Stimulated activated CD8-positive, alpha-beta memory T cell treated with anti-CD3 and anti-CD28 coated beads, Interleukin-15, amount 100 ng/mL, for 24 hours (primary cell): ENCODE measurements at regions not wholly inside any gene's neighbourhood (a gene's known extent, or its start where the extent isn't known, plus 50 kb on each side); places are given as distances from the start of the nearest gene placed in this dataset.

ENCODE experiments used
- DNase-seq: peaks from one replicate; pipeline ENCODE4 v3.0.0-alpha.2; 2020; ENCODE audit warnings: low read depth

DNA sequence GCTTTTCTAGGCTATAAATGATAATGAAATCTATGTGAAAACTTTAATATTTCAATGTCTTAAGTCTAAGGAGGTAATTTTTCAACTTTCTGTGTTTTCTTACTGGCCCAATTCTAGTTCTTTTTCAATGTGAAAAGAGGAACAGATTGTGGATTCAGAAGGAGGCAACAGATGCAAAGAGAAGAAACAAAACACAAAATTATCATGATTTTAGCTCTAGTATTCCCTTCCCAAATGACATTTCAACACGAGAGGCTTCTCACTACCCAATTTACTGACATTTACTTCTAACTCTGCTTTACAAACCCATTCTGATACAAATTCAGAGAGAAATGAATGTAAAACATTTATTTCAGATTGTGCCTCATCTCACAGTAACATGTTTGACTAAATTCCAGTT is 169.4 kb downstream of the WT1 start:
- no peak for DNase-seq

DNA sequence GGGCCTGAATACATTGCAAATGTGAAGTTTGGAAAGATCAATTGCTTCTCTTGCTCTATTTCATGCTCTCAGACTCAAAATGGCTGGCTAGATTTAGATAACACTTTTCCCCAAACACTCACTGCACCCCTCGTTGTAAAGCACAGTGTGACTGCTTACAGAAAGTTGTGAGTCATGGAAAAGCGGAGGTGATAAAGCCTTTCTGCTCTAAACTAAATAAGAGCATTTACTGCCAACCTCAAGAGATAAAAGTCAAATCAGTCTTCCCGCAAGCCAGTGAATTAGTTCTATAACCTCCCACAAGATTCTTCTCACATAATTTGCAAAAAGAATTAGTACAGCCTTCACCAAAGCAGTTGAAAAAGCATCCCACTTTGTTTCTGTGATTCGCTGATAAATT is 168.7 kb downstream of the WT1 start:
- DNase-seq = no peak

- no peak for DNase-seq
These were observed 167.6 kb downstream of the WT1 start for GRCh38 chr11:32267679-32268187.

GRCh38 chr11:32273931-32274330 is 161.4 kb downstream of the WT1 start:
- DNase-seq = no peak

- no peak for DNase-seq
These were observed 155.7 kb downstream of the WT1 start for GRCh38 chr11:32279672-32280071.

DNA sequence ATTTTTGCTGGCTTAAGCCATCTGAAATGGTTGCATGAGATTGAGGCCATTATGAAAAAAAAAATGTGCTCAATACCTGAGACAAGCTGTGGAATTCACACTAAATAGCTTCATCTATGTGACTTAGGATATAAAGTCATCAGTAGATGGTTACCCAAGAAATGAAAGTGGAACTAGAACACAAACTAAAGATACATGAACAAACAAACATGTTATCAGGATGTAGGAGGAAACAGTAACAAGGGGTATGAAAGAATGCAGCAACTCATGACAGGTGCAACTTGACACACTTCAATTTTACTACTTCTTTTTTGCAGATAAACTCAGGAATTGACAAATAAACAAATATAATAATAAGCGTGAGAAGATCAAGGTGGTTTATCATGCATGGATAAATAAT is 155.0 kb downstream of the WT1 start:
- DNase-seq = no peak

- DNase-seq = no peak
These were observed 147.1 kb downstream of the WT1 start for GRCh38 chr11:32288276-32288675.

DNA sequence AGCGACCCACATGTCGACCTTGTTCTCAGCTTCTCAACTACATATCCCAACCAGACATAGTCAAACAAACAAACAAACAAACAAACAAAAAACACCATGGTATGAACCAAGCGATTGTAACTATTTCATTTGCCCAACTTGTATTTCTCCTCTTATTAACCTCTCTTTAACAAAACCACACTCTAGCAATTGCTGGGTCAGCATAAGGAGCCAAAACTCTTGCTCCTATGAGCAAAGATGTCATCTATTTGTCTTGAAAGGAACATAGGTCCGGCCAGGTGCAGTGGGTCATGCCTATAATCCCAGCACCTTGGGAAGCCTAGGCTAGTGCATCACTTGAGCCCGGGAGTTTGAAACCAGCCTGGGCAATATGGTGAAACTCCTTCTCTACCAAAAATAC is 145.6 kb downstream of the WT1 start:
- DNase-seq = no peak

GRCh38 chr11:32290783-32291182 is 144.6 kb downstream of the WT1 start:
- no peak for DNase-seq

- DNase-seq = no peak
These were observed 137.7 kb downstream of the WT1 start for GRCh38 chr11:32297611-32298011.

- DNase-seq = no peak
These were observed 132.5 kb downstream of the WT1 start for GRCh38 chr11:32302826-32303225.

- DNase-seq = no peak
These were observed 130.8 kb downstream of the WT1 start for GRCh38 chr11:32304521-32304920.

- no peak for DNase-seq
These were observed 129.9 kb downstream of the WT1 start for GRCh38 chr11:32305460-32305859.

- DNase-seq = no peak
These were observed 127.9 kb downstream of the WT1 start for GRCh38 chr11:32307471-32307870.

DNA sequence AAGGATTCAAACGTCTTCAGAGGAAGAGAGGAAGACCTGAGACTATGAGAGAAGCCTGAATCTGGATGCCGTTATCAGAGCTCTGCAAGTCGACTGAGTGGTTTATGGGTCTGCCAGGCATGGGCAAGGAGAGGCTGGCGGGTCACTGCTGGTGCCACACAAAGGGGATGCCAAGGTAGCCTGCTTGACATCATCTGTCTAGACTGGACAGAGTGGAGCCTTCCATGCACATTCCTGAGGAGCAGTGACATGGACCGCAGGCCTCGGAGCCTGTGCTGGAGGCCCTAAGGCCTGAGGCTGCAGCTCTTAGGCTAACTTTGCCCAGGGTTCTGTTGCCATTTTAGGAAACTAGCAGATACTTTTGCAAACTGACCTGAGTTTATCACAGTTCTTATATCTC is 127.4 kb downstream of the WT1 start:
- no peak for DNase-seq

DNA sequence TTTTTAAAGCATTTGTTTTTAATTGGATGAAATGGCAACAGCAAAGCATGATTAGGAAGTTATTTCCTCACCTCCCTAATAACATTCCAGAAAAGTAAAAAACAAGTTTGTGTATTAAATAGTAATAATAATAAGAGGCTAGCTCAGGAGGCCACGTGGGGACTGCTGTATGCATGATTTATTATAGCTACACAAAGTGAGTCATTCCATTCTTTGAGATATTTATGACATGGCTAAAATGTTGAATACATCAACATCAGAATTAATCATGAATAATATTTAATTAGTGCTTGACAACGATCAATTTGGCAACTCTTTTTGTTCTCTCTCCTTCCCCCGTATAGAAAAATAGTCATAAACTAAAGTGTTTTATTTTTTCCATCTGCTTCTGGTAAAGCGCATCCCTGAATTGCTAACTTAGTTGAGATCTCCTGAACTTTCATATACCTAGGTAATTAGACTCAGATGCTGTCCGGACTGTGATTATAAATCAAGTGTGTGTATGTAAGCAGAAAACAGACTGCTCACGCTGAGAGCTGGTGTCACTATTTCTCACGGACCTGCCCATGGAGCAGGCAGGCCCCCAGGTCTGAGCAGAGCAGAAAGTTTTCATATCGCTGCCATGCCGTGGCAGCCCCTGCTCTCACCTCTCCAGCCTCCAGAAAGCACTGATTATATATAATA is 125.7 kb downstream of the WT1 start:
- no peak for DNase-seq

DNA sequence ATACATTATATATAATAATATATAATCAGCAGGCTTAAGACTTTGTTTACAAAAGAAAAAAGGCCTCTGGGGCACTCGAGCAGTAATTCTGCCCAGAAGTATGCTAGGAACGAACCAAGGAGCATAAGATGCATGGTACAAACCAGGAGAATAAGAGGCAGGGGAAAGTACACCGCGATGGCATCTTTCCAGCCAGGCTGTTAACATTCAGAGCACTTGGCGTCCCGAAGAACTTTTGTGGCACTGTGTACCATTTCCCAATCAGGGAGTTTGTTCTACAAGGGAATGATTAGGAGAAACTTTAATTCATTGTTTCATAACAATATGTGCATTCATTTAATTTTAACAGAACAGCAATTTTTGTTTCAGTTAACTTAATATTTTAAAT is 125.1 kb downstream of the WT1 start:
- no peak for DNase-seq

GRCh38 chr11:32311346-32312065 is 123.8 kb downstream of the WT1 start:
- no peak for DNase-seq

- no peak for DNase-seq
These were observed 123.0 kb downstream of the WT1 start for GRCh38 chr11:32312206-32312817.

DNA sequence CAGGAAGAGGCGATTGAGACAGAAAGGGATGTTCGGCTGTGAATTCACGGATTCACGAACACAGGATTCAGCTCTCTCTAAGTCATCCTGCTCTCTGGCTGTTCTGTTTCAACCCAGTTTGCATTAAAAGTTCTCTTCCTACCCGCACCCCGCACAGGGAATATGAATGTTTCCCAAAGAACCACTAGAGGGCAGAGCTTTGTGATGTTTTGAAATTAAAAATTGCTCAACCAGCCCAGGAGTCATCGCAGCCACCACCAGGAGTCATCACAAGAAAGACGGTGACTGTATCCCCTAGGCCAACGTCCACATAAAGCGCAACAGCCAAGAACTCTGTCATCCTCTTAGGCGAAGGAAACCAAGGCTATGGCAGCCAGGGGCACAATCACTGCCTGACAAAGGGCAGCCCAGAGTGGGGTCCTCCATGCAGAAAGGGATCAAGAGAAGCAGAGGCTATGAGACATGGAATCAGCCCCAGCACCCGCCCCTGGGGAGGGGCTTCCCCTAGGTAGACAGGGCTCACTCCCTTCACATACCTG is 122.4 kb downstream of the WT1 start:
- DNase-seq = no peak

GRCh38 chr11:32313477-32313876 is 121.9 kb downstream of the WT1 start:
- no peak for DNase-seq

GRCh38 chr11:32315121-32315520 is 120.2 kb downstream of the WT1 start:
- no peak for DNase-seq

- no peak for DNase-seq
These were observed 119.1 kb downstream of the WT1 start for GRCh38 chr11:32316232-32316631.
